IMR-90 (cell line): ENCODE measurements at regions not wholly inside any gene's neighbourhood (a gene's known extent, or its start where the extent isn't known, plus 50 kb on each side); places are given as distances from the start of the nearest gene placed in this dataset.

ENCODE experiments used
- ATAC-seq: fragments of 200-7000 bp; cut with Tn5 transposase; 2 replicates; pipeline ENCODE4 v1.9.1; 2020; ENCODE audit warnings: low read depth, mild to moderate bottlenecking, moderate library complexity
- BruUV-seq: library from RNA; stranded (reverse); fragments of 400-500 nt; replicated peaks from 2 replicates; lab custom pipeline; 2021; lab: Mats Ljungman, UMichigan
- CTCF ChIA-PET: fragments of 300-600 bp; formaldehyde crosslinking; extraction: SDS; loops from one replicate; lab custom pipeline; 2021; ENCODE audit warnings: antibody characterized with exemption; lab: Yijun Ruan, JAX
- POLR2A ChIA-PET: fragments of 300-600 bp; sonication (Branson Sonifier 250); formaldehyde crosslinking; loops from one replicate; lab custom pipeline; 2022; ENCODE audit warnings: antibody characterized with exemption; ENCODE audit not compliant: unreplicated experiment; lab: Charles Lee
- DNase-seq: peaks from one replicate; pipeline ENCODE4 v3.0.0; 2013
- H2AFZ ChIP-seq: replicated peaks from 2 replicates; pipeline ENCODE3; 2013; ENCODE audit warnings: low read length, mild to moderate bottlenecking; ENCODE audit not compliant: poor library complexity
- H2AK5ac ChIP-seq: 2 replicates; pipeline ENCODE4 v1.6.1; 2013; ENCODE audit warnings: low read depth, low read length, inconsistent platforms
- H2AK9ac ChIP-seq: replicated peaks from 2 replicates; pipeline ENCODE3; 2013; ENCODE audit warnings: mild to moderate bottlenecking, low read depth, low read length, moderate library complexity; ENCODE audit not compliant: poor library complexity
- H2BK120ac ChIP-seq: 2 replicates; pipeline ENCODE4 v1.6.1; 2013; ENCODE audit warnings: low read depth, low read length, inconsistent platforms
- H2BK15ac ChIP-seq: 3 replicates; pipeline ENCODE4 v1.6.1; 2013; ENCODE audit warnings: low read depth, low read length, inconsistent platforms
- H2BK20ac ChIP-seq: 2 replicates; pipeline ENCODE4 v1.6.1; 2013; ENCODE audit warnings: low read depth, mild to moderate bottlenecking, inconsistent platforms, low read length, moderate library complexity
- H2BK5ac ChIP-seq: 2 replicates; pipeline ENCODE4 v1.6.1; 2013; ENCODE audit warnings: mild to moderate bottlenecking, low read depth, low read length, inconsistent platforms; ENCODE audit not compliant: poor library complexity, severe bottlenecking
- H3K14ac ChIP-seq: replicated peaks from 2 replicates; pipeline ENCODE4 v1.6.1; 2013; ENCODE audit warnings: low read depth, low read length, inconsistent platforms
- H3K18ac ChIP-seq: 2 replicates; pipeline ENCODE4 v1.6.1; 2013; ENCODE audit warnings: low read depth, low read length, control low read depth
- H3K23ac ChIP-seq: 2 replicates; pipeline ENCODE4 v1.6.1; 2013; ENCODE audit warnings: low read depth, low read length, inconsistent platforms
- H3K27ac ChIP-seq: 2 replicates; pipeline ENCODE4 v1.5.1; 2013; ENCODE audit warnings: mild to moderate bottlenecking, control low read depth, low read length; ENCODE audit not compliant: insufficient read depth
- H3K27me3 ChIP-seq: 2 replicates; pipeline ENCODE4 v1.6.1; 2013; ENCODE audit warnings: low read length; ENCODE audit not compliant: control insufficient read depth, insufficient read depth
- H3K36me3 ChIP-seq: 2 replicates; pipeline ENCODE4 v1.6.1; 2013; ENCODE audit warnings: low read length, mixed read lengths; ENCODE audit not compliant: control insufficient read depth, insufficient read depth
- H3K4ac ChIP-seq: 2 replicates; pipeline ENCODE4 v1.6.1; 2013; ENCODE audit warnings: low read depth, low read length, inconsistent platforms
- H3K4me1 ChIP-seq: 2 replicates; pipeline ENCODE4 v1.6.1; 2013; ENCODE audit warnings: low read length, mixed read lengths; ENCODE audit not compliant: control insufficient read depth, insufficient read depth
- H3K4me2 ChIP-seq: 2 replicates; pipeline ENCODE4 v1.6.1; 2013; ENCODE audit warnings: low read depth, mild to moderate bottlenecking, control low read depth, low read length, moderate library complexity
- H3K4me3 ChIP-seq: 2 replicates; pipeline ENCODE4 v1.5.1; 2013; ENCODE audit warnings: low read depth, mild to moderate bottlenecking, control low read depth, low read length, moderate library complexity; ENCODE audit not compliant: insufficient read depth
- H3K56ac ChIP-seq: 2 replicates; pipeline ENCODE4 v1.6.1; 2013; ENCODE audit warnings: low read length, inconsistent platforms; ENCODE audit not compliant: insufficient read depth; ENCODE audit errors: extremely low read depth
- H3K79me1 ChIP-seq, 2 experiments: 2 replicates each; pipeline ENCODE4 v1.6.1; 2013; ENCODE audit warnings: low read length in 2 of 2, inconsistent platforms in 1 of 2, low read depth in 1 of 2
- H3K9ac ChIP-seq: 2 replicates; pipeline ENCODE4 v1.6.1; 2013; ENCODE audit warnings: low read depth, low read length, control low read depth
- H3K9me1 ChIP-seq: 2 replicates; pipeline ENCODE4 v1.6.1; 2013; ENCODE audit warnings: low read length, inconsistent platforms; ENCODE audit not compliant: insufficient read depth
- H3K9me3 ChIP-seq: 2 replicates; pipeline ENCODE4 v1.6.1; 2013; ENCODE audit warnings: low read length; ENCODE audit not compliant: control insufficient read depth, insufficient read depth
- H4K20me1 ChIP-seq: 2 replicates; pipeline ENCODE4 v1.6.1; 2013; ENCODE audit warnings: low read length, inconsistent platforms; ENCODE audit not compliant: insufficient read depth
- H4K5ac ChIP-seq: 2 replicates; pipeline ENCODE4 v1.6.1; 2013; ENCODE audit warnings: mild to moderate bottlenecking, low read depth, low read length, control low read depth
- H4K8ac ChIP-seq, 2 experiments: 2 replicates each; pipeline ENCODE4 v1.6.1; 2013; ENCODE audit warnings: low read depth in 2 of 2, low read length in 2 of 2, control low read depth in 1 of 2, inconsistent platforms in 1 of 2
- H4K91ac ChIP-seq: 2 replicates; pipeline ENCODE4 v1.6.1; 2013; ENCODE audit warnings: low read depth, low read length, inconsistent platforms; ENCODE audit not compliant: insufficient read depth
- BHLHE40 ChIP-seq: fragments of 150-350 bp; IDR thresholded peaks from 2 replicates; pipeline ENCODE4 v1.6.1; 2016; ENCODE audit warnings: mild to moderate bottlenecking, low read depth, low read length
- CEBPB ChIP-seq: IDR thresholded peaks from 2 replicates; pipeline ENCODE4 v1.6.1; 2012; ENCODE audit warnings: low read depth, low read length, improper control_type of control experiment
- CHD1 ChIP-seq: IDR thresholded peaks from 2 replicates; pipeline ENCODE4 v1.6.1; 2012; ENCODE audit warnings: low read depth, low read length, improper control_type of control experiment
- CTCF ChIP-seq: conservative IDR thresholded peaks from 2 replicates; pipeline ENCODE4 v1.5.1; 2012; ENCODE audit warnings: mild to moderate bottlenecking, low read depth, low read length, improper control_type of control experiment
- ELK1 ChIP-seq: fragments of 150-350 bp; IDR thresholded peaks from 2 replicates; pipeline ENCODE4 v1.6.1; 2016; ENCODE audit warnings: low read depth, mild to moderate bottlenecking, low read length, moderate library complexity, borderline replicate concordance
- FOS ChIP-seq: fragments of 150-350 bp; IDR thresholded peaks from 2 replicates; pipeline ENCODE4 v1.6.1; 2016; ENCODE audit warnings: low read depth, low read length
- MAFK ChIP-seq: IDR thresholded peaks from 2 replicates; pipeline ENCODE4 v1.6.1; 2012; ENCODE audit warnings: low read depth, low read length, improper control_type of control experiment
- MAZ ChIP-seq: IDR thresholded peaks from 2 replicates; pipeline ENCODE4 v1.6.1; 2012; ENCODE audit warnings: low read depth, mild to moderate bottlenecking, low read length, improper control_type of control experiment, moderate library complexity, borderline replicate concordance
- MXI1 ChIP-seq: IDR thresholded peaks from 2 replicates; pipeline ENCODE4 v1.6.1; 2012; ENCODE audit warnings: low read depth, mild to moderate bottlenecking, low read length, moderate library complexity, borderline replicate concordance
- NFE2L2 ChIP-seq: fragments of 150-350 bp; IDR thresholded peaks from 2 replicates; pipeline ENCODE4 v1.6.1; 2016; ENCODE audit warnings: low read depth, mild to moderate bottlenecking, low read length
- POLR2A ChIP-seq: IDR thresholded peaks from 2 replicates; pipeline ENCODE4 v1.6.1; 2012; ENCODE audit warnings: mild to moderate bottlenecking, low read depth, low read length
- RAD21 ChIP-seq: IDR thresholded peaks from 2 replicates; pipeline ENCODE4 v1.6.1; 2012; ENCODE audit warnings: low read length, improper control_type of control experiment
- RCOR1 ChIP-seq: IDR thresholded peaks from 2 replicates; pipeline ENCODE4 v1.6.1; 2012; ENCODE audit warnings: mild to moderate bottlenecking, low read length, improper control_type of control experiment; ENCODE audit not compliant: insufficient replicate concordance
- RFX5 ChIP-seq: IDR thresholded peaks from 2 replicates; pipeline ENCODE4 v1.8.0; 2012; ENCODE audit warnings: low read depth, mild to moderate bottlenecking, low read length, moderate library complexity
- SMC3 ChIP-seq: fragments of 150-350 bp; IDR thresholded peaks from 2 replicates; pipeline ENCODE4 v1.6.1; 2016; ENCODE audit warnings: low read depth, mild to moderate bottlenecking, antibody characterized with exemption, low read length, moderate library complexity
- USF2 ChIP-seq: fragments of 150-350 bp; IDR thresholded peaks from 2 replicates; pipeline ENCODE4 v1.6.1; 2017; ENCODE audit warnings: mild to moderate bottlenecking, antibody characterized with exemption, low read length, low read depth
- WGBS, 2 experiments: methylation state at CpG; one replicate each; pipeline versions ENCODE4 v1.1.5 to v1.1.7; 2013; ENCODE audit warnings: missing lambda C conversion rate in 2 of 2; ENCODE audit not compliant: insufficient read length in 1 of 2; ENCODE audit errors: extremely low coverage in 2 of 2; 5-methylcytosine and 5-hydroxymethylcytosine counted together
- dilution Hi-C: fragments of 300-500 bp; cut with HindIII; formaldehyde crosslinking; loops from one replicate; pipeline ENCODE4 v1.14.3; 2018; ENCODE audit warnings: low sequenced_read_pairs; ENCODE audit not compliant: unreplicated experiment
- in situ Hi-C: fragments of 300-500 bp; cut with MboI; formaldehyde crosslinking; loops from 3 replicates; pipeline ENCODE4 v1.14.3; 2019; ENCODE audit warnings: low sequenced_read_pairs, inconsistent platforms, mixed read lengths
- intact Hi-C: fragments of 100-400 bp; cut with micrococcal nuclease; formaldehyde crosslinking; loops from 2 replicates; pipeline ENCODE4 v1.10.0; 2022

- Histone ChIP-seq H2BK120ac (no peak overlapping the region), H3K9ac (no peak overlapping the region), H2BK15ac (no peak overlapping the region), H3K18ac (no peak overlapping the region), H4K8ac (no peak overlapping the region), H3K4me2 (no peak overlapping the region), H4K5ac (no peak overlapping the region), H3K4ac (no peak overlapping the region), H2AFZ (no peak overlapping the region), H2AK9ac (no peak overlapping the region), H3K36me3 (no peaks in the 10 kb centered on the region), H4K91ac (no peak overlapping the region), H3K4me3 (no peak overlapping the region), H2BK20ac (no peak overlapping the region), H3K9me3 (no peaks in the 10 kb centered on the region), H3K56ac (no peak overlapping the region), H4K20me1 (no peaks in the 10 kb centered on the region), H3K23ac (no peak overlapping the region), H2AK5ac (no peak overlapping the region), H3K9me1 (no peaks in the 10 kb centered on the region), H2BK5ac (no peak overlapping the region), H3K14ac (no peak overlapping the region), H3K27ac (no peak overlapping the region), H3K27me3 (no peaks in the 10 kb centered on the region), H3K79me1 (no peaks in the 10 kb centered on the region), H3K4me1 (no peaks in the 10 kb centered on the region)
- ATAC-seq = no peak
- dilution Hi-C loops (no loop called here), in situ Hi-C loops (no loop called here), intact Hi-C loops (loop anchor here (5.0 kb wide), 1 partner anchor 50 kb away; no protein-coding TSS in a partner anchor)
- CTCF ChIA-PET = no interaction called here
- no CpG with 5 or more reads among the region's 4 CpGs for WGBS, 2 experiments
- BruUV-seq = no TSS peak
- TF ChIP-seq MAFK = no peak
- TF ChIP-seq RAD21 = no peak
- no peak for TF ChIP-seq CTCF
- no peak for TF ChIP-seq MAZ
- no peak for TF ChIP-seq SMC3
- TF ChIP-seq NFE2L2 = no peak
- no peak for TF ChIP-seq POLR2A
- TF ChIP-seq RCOR1 = no peak
- no peak for TF ChIP-seq CEBPB
- TF ChIP-seq CHD1 = no peak
- TF ChIP-seq BHLHE40 = no peak
- no peak for TF ChIP-seq MXI1
- TF ChIP-seq FOS = no peak
- no peak for TF ChIP-seq ELK1
- no peak for TF ChIP-seq RFX5
- TF ChIP-seq USF2 = no peak
- POLR2A ChIA-PET = no interaction called here
- DNase-seq = no peak
Measured at GRCh38 chr7:65222655-65223054, 151.0 kb upstream of the ZNF92 start.
